ENCODE measurements at regions not wholly inside any gene's neighbourhood (a gene's known extent, or its start where the extent isn't known, plus 50 kb on each side); places are given as distances from the start of the nearest gene placed in this dataset.

GRCh38 chr13:50575138-50575537, 268.4 kb downstream of the DLEU7 start:
- ATAC-seq (ENCODE audit: insufficient read depth, low FRiP score) (no peak), DNase-seq (no peak)
- no peak overlapping the region for H3K27ac ChIP-seq (ENCODE audit: low read depth in 1 of 2, low read length in 1 of 2)
- no peaks in the 10 kb centered on the region for H3K27me3 ChIP-seq (ENCODE audit: control insufficient read depth in 3 of 3, insufficient read depth in 3 of 3, low read length in 2 of 3)
- WGBS, 2 donors, result 92 to 95% methylated on average over 3 of the region's 3 CpGs
- H3K9ac ChIP-seq (ENCODE audit: insufficient read depth in 1 of 2, low read length in 2 of 2), result no peak overlapping the region
- no peak for TF ChIP-seq CTCF (IDR thresholded peaks at IDR 0.05; ENCODE audit: control extremely low read depth, extremely low read depth)
- H3K4me1 ChIP-seq (ENCODE audit: control insufficient read depth in 5 of 5, insufficient read depth in 5 of 5, low read length in 5 of 5), result peaks cover 0 to 14% (median 5%) of the 10 kb centered on the region in 5 donors
- H3K9me3 ChIP-seq (ENCODE audit: control insufficient read depth in 4 of 4, insufficient read depth in 3 of 4, low read length in 3 of 4), result no peaks in the 10 kb centered on the region
- H3K4me3 ChIP-seq, result no peak overlapping the region
- H3K36me3 ChIP-seq (ENCODE audit: control insufficient read depth in 4 of 4, insufficient read depth in 4 of 4, low read length in 4 of 4), result no peaks in the 10 kb centered on the region

GRCh38 chr13:50576156-50576555, 267.3 kb downstream of the DLEU7 start:
- DNase-seq (no peak), ATAC-seq (ENCODE audit: insufficient read depth, low FRiP score) (no peak)
- no peak overlapping the region for H3K9ac ChIP-seq (ENCODE audit: insufficient read depth in 1 of 2, low read length in 2 of 2)
- H3K9me3 ChIP-seq (ENCODE audit: control insufficient read depth in 4 of 4, insufficient read depth in 3 of 4, low read length in 3 of 4), result no peaks in the 10 kb centered on the region
- H3K4me1 ChIP-seq (ENCODE audit: control insufficient read depth in 5 of 5, insufficient read depth in 5 of 5, low read length in 5 of 5), result peaks cover 0 to 14% (median 5%) of the 10 kb centered on the region in 5 donors
- no peak overlapping the region for H3K4me3 ChIP-seq
- TF ChIP-seq CTCF (IDR thresholded peaks at IDR 0.05; ENCODE audit: control extremely low read depth, extremely low read depth), result no peak
- H3K27me3 ChIP-seq (ENCODE audit: control insufficient read depth in 3 of 3, insufficient read depth in 3 of 3, low read length in 2 of 3), result no peaks in the 10 kb centered on the region
- H3K36me3 ChIP-seq (ENCODE audit: control insufficient read depth in 4 of 4, insufficient read depth in 4 of 4, low read length in 4 of 4), result no peaks in the 10 kb centered on the region
- WGBS, 2 donors, result 54 to 79% methylated on average over 6 of the region's 6 CpGs
- H3K27ac ChIP-seq (ENCODE audit: low read depth in 1 of 2, low read length in 1 of 2), result no peak overlapping the region

GRCh38 chr13:50577806-50578205, 265.7 kb downstream of the DLEU7 start:
- no peak for ATAC-seq (ENCODE audit: insufficient read depth, low FRiP score)
- 95 to 97% methylated on average over 2 of the region's 2 CpGs for WGBS, 2 donors

More at GRCh38 chr13:50577806-50578205, 265.7 kb downstream of the DLEU7 start:
- Histone ChIP-seq H3K27me3 (ENCODE audit: control insufficient read depth in 3 of 3, insufficient read depth in 3 of 3, low read length in 2 of 3) (no peaks in the 10 kb centered on the region), H3K4me3 (no peak overlapping the region), H3K4me1 (ENCODE audit: control insufficient read depth in 5 of 5, insufficient read depth in 5 of 5, low read length in 5 of 5) (peaks cover 0 to 14% (median 2%) of the 10 kb centered on the region in 5 donors), H3K27ac (ENCODE audit: low read depth in 1 of 2, low read length in 1 of 2) (no peak overlapping the region), H3K9me3 (ENCODE audit: control insufficient read depth in 4 of 4, insufficient read depth in 3 of 4, low read length in 3 of 4) (no peaks in the 10 kb centered on the region), H3K36me3 (ENCODE audit: control insufficient read depth in 4 of 4, insufficient read depth in 4 of 4, low read length in 4 of 4) (no peaks in the 10 kb centered on the region), H3K9ac (ENCODE audit: insufficient read depth in 1 of 2, low read length in 2 of 2) (no peak overlapping the region)
- DNase-seq, result no peak
- TF ChIP-seq CTCF (IDR thresholded peaks at IDR 0.05; ENCODE audit: control extremely low read depth, extremely low read depth), result no peak

Measured in lung (tissue), 11 donors.